H9 (cell line): ENCODE measurements at regions not wholly inside any gene's neighbourhood (a gene's known extent, or its start where the extent isn't known, plus 50 kb on each side); places are given as distances from the start of the nearest gene placed in this dataset.

Experiments
- DNase-seq: peaks from one replicate; pipeline ENCODE4 v3.0.0-alpha.2; 2017
- H2AFZ ChIP-seq: one replicate; pipeline ENCODE4 v1.6.1; 2013; ENCODE audit warnings: mild to moderate bottlenecking, low read length, control low read depth, moderate library complexity
- H2AK5ac ChIP-seq: 2 replicates; pipeline ENCODE4 v1.6.1; 2013; ENCODE audit warnings: low read length, control low read depth, mixed read lengths; ENCODE audit not compliant: insufficient read length
- H2BK120ac ChIP-seq: one replicate; pipeline ENCODE4 v1.6.1; 2013; ENCODE audit warnings: low read depth, mild to moderate bottlenecking, low read length, control low read depth, inconsistent platforms; ENCODE audit not compliant: poor library complexity, severe bottlenecking
- H2BK12ac ChIP-seq: 2 replicates; pipeline ENCODE4 v1.6.1; 2013; ENCODE audit warnings: low read length, control low read depth, mixed read lengths, low read depth; ENCODE audit not compliant: insufficient read length
- H2BK15ac ChIP-seq: 2 replicates; pipeline ENCODE4 v1.6.1; 2013; ENCODE audit warnings: low read depth, low read length, control low read depth
- H2BK20ac ChIP-seq: one replicate; pipeline ENCODE4 v1.6.1; 2013; ENCODE audit warnings: low read depth, mild to moderate bottlenecking, low read length, control low read depth, inconsistent platforms; ENCODE audit not compliant: poor library complexity, severe bottlenecking
- H2BK5ac ChIP-seq: 2 replicates; pipeline ENCODE4 v1.6.1; 2013; ENCODE audit warnings: low read length, control low read depth, mixed read lengths; ENCODE audit not compliant: insufficient read length
- H3K14ac ChIP-seq: 2 replicates; pipeline ENCODE4 v1.6.1; 2013; ENCODE audit warnings: low read length, control low read depth; ENCODE audit not compliant: insufficient read depth
- H3K18ac ChIP-seq: 2 replicates; pipeline ENCODE4 v1.6.1; 2013; ENCODE audit warnings: low read depth, mild to moderate bottlenecking, mixed read lengths, low read length, control low read depth; ENCODE audit not compliant: insufficient read length
- H3K23ac ChIP-seq: 2 replicates; pipeline ENCODE4 v1.6.1; 2013; ENCODE audit warnings: low read length, control low read depth, mixed read lengths, low read depth; ENCODE audit not compliant: insufficient read length
- H3K23me2 ChIP-seq: 2 replicates; pipeline ENCODE4 v1.6.1; 2013; ENCODE audit warnings: low read depth, mild to moderate bottlenecking, mixed read lengths, low read length, control low read depth; ENCODE audit not compliant: insufficient read length, poor library complexity, severe bottlenecking
- H3K27ac ChIP-seq: 2 replicates; pipeline ENCODE4 v1.5.1; 2013; ENCODE audit warnings: low read length, control low read depth, mixed read lengths, low read depth; ENCODE audit not compliant: insufficient read length
- H3K27me3 ChIP-seq: 2 replicates; pipeline ENCODE4 v1.6.1; 2013; ENCODE audit warnings: low read length, control low read depth, inconsistent platforms; ENCODE audit not compliant: insufficient read depth
- H3K4ac ChIP-seq: 2 replicates; pipeline ENCODE4 v1.6.1; 2013; ENCODE audit warnings: low read depth, mild to moderate bottlenecking, control low read depth, inconsistent platforms, low read length, moderate library complexity
- H3K4me1 ChIP-seq: 2 replicates; pipeline ENCODE4 v1.6.1; 2013; ENCODE audit warnings: low read length, control low read depth, inconsistent platforms; ENCODE audit not compliant: insufficient read depth
- H3K4me2 ChIP-seq: 2 replicates; pipeline ENCODE4 v1.6.1; 2013; ENCODE audit warnings: low read length, control low read depth, mixed read lengths; ENCODE audit not compliant: insufficient read length, insufficient read depth
- H3K56ac ChIP-seq: 2 replicates; pipeline ENCODE4 v1.6.1; 2013; ENCODE audit warnings: low read depth, mild to moderate bottlenecking, mixed read lengths, low read length, control low read depth; ENCODE audit not compliant: insufficient read length
- H3K79me1 ChIP-seq: 2 replicates; pipeline ENCODE4 v1.6.1; 2013; ENCODE audit warnings: low read depth, mild to moderate bottlenecking, moderate library complexity, low read length, control low read depth, inconsistent platforms; ENCODE audit not compliant: insufficient read depth, poor library complexity, severe bottlenecking
- H3K79me2 ChIP-seq: 2 replicates; pipeline ENCODE4 v1.6.1; 2013; ENCODE audit warnings: low read length, control low read depth, inconsistent platforms; ENCODE audit not compliant: insufficient read depth
- H3K9ac ChIP-seq: 2 replicates; pipeline ENCODE4 v1.6.1; 2013; ENCODE audit warnings: low read length, control low read depth, mixed read lengths; ENCODE audit not compliant: insufficient read length; ENCODE audit errors: extremely low read depth
- H3K9me3 ChIP-seq: one replicate; pipeline ENCODE4 v1.6.1; 2013; ENCODE audit warnings: low read depth, low read length, inconsistent platforms; ENCODE audit not compliant: control insufficient read depth
- H3T11ph ChIP-seq: one replicate; pipeline ENCODE4 v1.6.1; 2013; ENCODE audit warnings: mild to moderate bottlenecking, low read length, control low read depth, inconsistent platforms
- H4K20me1 ChIP-seq: one replicate; pipeline ENCODE4 v1.6.1; 2013; ENCODE audit not compliant: control insufficient read depth, insufficient read length, insufficient read depth
- H4K5ac ChIP-seq: 2 replicates; pipeline ENCODE4 v1.6.1; 2013; ENCODE audit warnings: low read depth, mild to moderate bottlenecking, mixed read lengths, low read length, control low read depth; ENCODE audit not compliant: insufficient read length
- H4K8ac ChIP-seq: replicated peaks from 2 replicates; pipeline ENCODE4 v1.6.1; 2013; ENCODE audit warnings: low read length, control low read depth, mixed read lengths, low read depth; ENCODE audit not compliant: insufficient read length
- H4K91ac ChIP-seq: 2 replicates; pipeline ENCODE4 v1.6.1; 2013; ENCODE audit warnings: low read depth, mild to moderate bottlenecking, moderate library complexity, mixed read lengths, low read length, control low read depth; ENCODE audit not compliant: insufficient read length
- H3K27ac Mint-ChIP-seq, 3 experiments: 2 replicates in 2 of 3; 3 replicates in 1 of 3; pipeline ENCODE4 v1.8.0; 2020 to 2021; ENCODE audit warnings: mixed read lengths in 3 of 3, mild to moderate bottlenecking in 1 of 3, moderate library complexity in 1 of 3
- H3K27me3 Mint-ChIP-seq: 2 replicates; pipeline ENCODE4 v1.8.0; 2021; ENCODE audit warnings: low read depth, mild to moderate bottlenecking, moderate library complexity, mixed read lengths
- H3K36me3 Mint-ChIP-seq, 3 experiments: 2 replicates in 2 of 3; 3 replicates in 1 of 3; pipeline ENCODE4 v1.8.0; 2020 to 2021; ENCODE audit warnings: low read depth in 3 of 3, mixed read lengths in 3 of 3; ENCODE audit not compliant: insufficient read depth in 1 of 3
- H3K4me1 Mint-ChIP-seq, 2 experiments: 2 replicates each; pipeline ENCODE4 v1.8.0; 2020; ENCODE audit warnings: mixed read lengths in 2 of 2
- H3K4me3 Mint-ChIP-seq, 2 experiments: 2 replicates in 1 of 2; 3 replicates in 1 of 2; pipeline ENCODE4 v1.8.0; 2020 to 2021; ENCODE audit warnings: mild to moderate bottlenecking in 2 of 2, mixed read lengths in 2 of 2, moderate library complexity in 1 of 2
- H3K9me3 Mint-ChIP-seq, 2 experiments: 2 replicates in 1 of 2; 3 replicates in 1 of 2; pipeline ENCODE4 v1.8.0; 2020; ENCODE audit warnings: mild to moderate bottlenecking in 2 of 2, mixed read lengths in 2 of 2, moderate library complexity in 1 of 2
- WGBS: extraction: QIAGEN DNeasy Blood & Tissue Kit; methylation state at CpG from one replicate; pipeline ENCODE4 v1.1.7; 2013; ENCODE audit warnings: missing lambda C conversion rate, low lambda C conversion rate, mixed read lengths; ENCODE audit not compliant: insufficient read length; ENCODE audit errors: extremely low coverage; 5-methylcytosine and 5-hydroxymethylcytosine counted together
- TF ChIP-seq, protein P1 (sequence below): fragments of 200-600 bp; sonication (generic); conservative IDR thresholded peaks from 3 replicates; pipeline ENCODE4 v1.8.0; 2021; ENCODE audit warnings: antibody characterized with exemption, mild to moderate bottlenecking

- TF ChIP-seq, protein P1, sequence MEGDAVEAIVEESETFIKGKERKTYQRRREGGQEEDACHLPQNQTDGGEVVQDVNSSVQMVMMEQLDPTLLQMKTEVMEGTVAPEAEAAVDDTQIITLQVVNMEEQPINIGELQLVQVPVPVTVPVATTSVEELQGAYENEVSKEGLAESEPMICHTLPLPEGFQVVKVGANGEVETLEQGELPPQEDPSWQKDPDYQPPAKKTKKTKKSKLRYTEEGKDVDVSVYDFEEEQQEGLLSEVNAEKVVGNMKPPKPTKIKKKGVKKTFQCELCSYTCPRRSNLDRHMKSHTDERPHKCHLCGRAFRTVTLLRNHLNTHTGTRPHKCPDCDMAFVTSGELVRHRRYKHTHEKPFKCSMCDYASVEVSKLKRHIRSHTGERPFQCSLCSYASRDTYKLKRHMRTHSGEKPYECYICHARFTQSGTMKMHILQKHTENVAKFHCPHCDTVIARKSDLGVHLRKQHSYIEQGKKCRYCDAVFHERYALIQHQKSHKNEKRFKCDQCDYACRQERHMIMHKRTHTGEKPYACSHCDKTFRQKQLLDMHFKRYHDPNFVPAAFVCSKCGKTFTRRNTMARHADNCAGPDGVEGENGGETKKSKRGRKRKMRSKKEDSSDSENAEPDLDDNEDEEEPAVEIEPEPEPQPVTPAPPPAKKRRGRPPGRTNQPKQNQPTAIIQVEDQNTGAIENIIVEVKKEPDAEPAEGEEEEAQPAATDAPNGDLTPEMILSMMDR: peak; percentile 50; the same call in 2 of the 3 replicates
- Histone ChIP-seq H2BK120ac (no peak overlapping the region), H2AFZ (no peak overlapping the region), H4K5ac (no peak overlapping the region), H4K20me1 (no peaks in the 10 kb centered on the region), H3T11ph (no peak overlapping the region), H3K56ac (no peak overlapping the region), H2BK15ac (no peak overlapping the region), H4K8ac (no peak overlapping the region), H3K23ac (no peak overlapping the region), H3K4ac (no peak overlapping the region), H3K23me2 (no peaks in the 10 kb centered on the region), H3K79me1 (no peaks in the 10 kb centered on the region), H3K9me3 (no peaks in the 10 kb centered on the region), H3K27ac (no peak overlapping the region), H3K4me1 (no peaks in the 10 kb centered on the region; the same call in 1 of the 2 replicates), H4K91ac (no peak overlapping the region), H2BK20ac (peak overlapping the region; percentile 49), H2BK5ac (no peak overlapping the region), H3K9ac (no peak overlapping the region), H3K14ac (no peak overlapping the region), H3K18ac (no peak overlapping the region), H2BK12ac (no peak overlapping the region), H3K4me2 (no peak overlapping the region), H2AK5ac (no peak overlapping the region), H3K27me3 (no peaks in the 10 kb centered on the region), H3K79me2 (no peaks in the 10 kb centered on the region)
- Mint-ChIP-seq H3K27ac (no peak overlapping the region), H3K36me3 (peaks cover 0 to 8% (median 0%) of the 10 kb centered on the region in 3 experiments; a peak in 2 of 7 replicates), H3K27me3 (no peaks in the 10 kb centered on the region; the same call in 1 of the 2 replicates), H3K4me3 (no peak overlapping the region), H3K9me3 (peaks cover 2 to 4% of the 10 kb centered on the region in 2 experiments; a peak in 3 of 5 replicates), H3K4me1 (peaks cover 10 to 11% of the 10 kb centered on the region in 2 experiments)
- WGBS: no CpG with 5 or more reads among the region's 4 CpGs
- no peak for DNase-seq
Measured at GRCh38 chr5:17438027-17438426, 60.0 kb upstream of the TAF11L2 start.
